ENCODE measurements at regions not wholly inside any gene's neighbourhood (a gene's known extent, or its start where the extent isn't known, plus 50 kb on each side); places are given as distances from the start of the nearest gene placed in this dataset.

DNA sequence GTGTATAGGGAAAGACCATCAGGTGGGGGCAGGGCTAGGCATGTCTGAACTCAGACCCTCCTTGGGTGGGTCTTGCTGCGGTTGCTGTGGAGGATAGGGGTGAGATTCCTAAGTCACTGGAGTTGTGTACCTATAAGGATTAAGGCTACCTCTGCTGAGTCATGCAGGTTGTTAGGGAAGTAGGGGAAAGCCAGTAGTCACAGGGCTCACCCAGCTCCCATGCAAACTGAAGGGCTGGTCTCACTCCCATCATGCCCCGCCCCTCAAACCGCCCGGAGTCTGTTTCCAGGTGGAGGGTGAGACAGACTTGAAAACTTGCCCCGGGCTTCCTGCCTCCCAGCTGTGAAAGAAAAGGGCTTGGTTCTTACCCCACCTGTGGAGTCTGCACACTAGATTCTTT is 161.8 kb downstream of the CAVIN4 start:
- TF ChIP-seq SUZ12 (IDR thresholded peaks at IDR 0.05) (no peak), ELF4 (IDR thresholded peaks at IDR 0.05) (no peak), BHLHE40 (IDR thresholded peaks at IDR 0.05; ENCODE audit: borderline replicate concordance) (no peak), FOXM1 (IDR thresholded peaks at IDR 0.05; ENCODE audit: borderline replicate concordance) (no peak), TARDBP (IDR thresholded peaks at IDR 0.05) (no peak), ZNF384 (IDR thresholded peaks at IDR 0.05) (no peak), LEF1 (IDR thresholded peaks at IDR 0.05; ENCODE audit: borderline replicate concordance) (no peak), FOXK2 (IDR thresholded peaks at IDR 0.05) (no peak), CTBP1 (IDR thresholded peaks at IDR 0.05; ENCODE audit: borderline replicate concordance) (no peak), FOXA1 (IDR thresholded peaks at IDR 0.05) (no peak)
- TF ChIP-seq, protein P1, sequence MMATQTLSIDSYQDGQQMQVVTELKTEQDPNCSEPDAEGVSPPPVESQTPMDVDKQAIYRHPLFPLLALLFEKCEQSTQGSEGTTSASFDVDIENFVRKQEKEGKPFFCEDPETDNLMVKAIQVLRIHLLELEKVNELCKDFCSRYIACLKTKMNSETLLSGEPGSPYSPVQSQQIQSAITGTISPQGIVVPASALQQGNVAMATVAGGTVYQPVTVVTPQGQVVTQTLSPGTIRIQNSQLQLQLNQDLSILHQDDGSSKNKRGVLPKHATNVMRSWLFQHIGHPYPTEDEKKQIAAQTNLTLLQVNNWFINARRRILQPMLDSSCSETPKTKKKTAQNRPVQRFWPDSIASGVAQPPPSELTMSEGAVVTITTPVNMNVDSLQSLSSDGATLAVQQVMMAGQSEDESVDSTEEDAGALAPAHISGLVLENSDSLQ (IDR thresholded peaks at IDR 0.05) = no peak
